GM23248 (cell line): ENCODE measurements at regions not wholly inside any gene's neighbourhood (a gene's known extent, or its start where the extent isn't known, plus 50 kb on each side); places are given as distances from the start of the nearest gene placed in this dataset.

Experiments
- DNase-seq: peaks from one replicate; pipeline ENCODE4 v3.0.0-alpha.2; 2015
- H2AFZ ChIP-seq: fragments of 200-600 bp; sonication (generic); 2 replicates; pipeline ENCODE4 v1.6.1; 2016; ENCODE audit warnings: antibody characterized with exemption
- H3F3A ChIP-seq: fragments of 200-600 bp; sonication (generic); 2 replicates; pipeline ENCODE4 v1.6.1; 2016; ENCODE audit warnings: mild to moderate bottlenecking, antibody characterized with exemption, mixed run types; ENCODE audit not compliant: insufficient read depth
- H3K27ac ChIP-seq: fragments of 200-600 bp; sonication (generic); 2 replicates; pipeline ENCODE4 v1.5.1; 2016; ENCODE audit warnings: mild to moderate bottlenecking
- H3K27me3 ChIP-seq: fragments of 200-600 bp; sonication (generic); replicated peaks from 2 replicates; pipeline ENCODE4 v1.6.1; 2016; ENCODE audit warnings: mild to moderate bottlenecking; ENCODE audit not compliant: insufficient read depth
- H3K36me3 ChIP-seq: fragments of 200-600 bp; sonication (generic); 2 replicates; pipeline ENCODE4 v1.6.1; 2016; ENCODE audit warnings: low read depth, mild to moderate bottlenecking
- H3K4me1 ChIP-seq: fragments of 200-600 bp; sonication (generic); 2 replicates; pipeline ENCODE4 v1.6.1; 2016; ENCODE audit warnings: mild to moderate bottlenecking; ENCODE audit not compliant: insufficient read depth
- H3K4me2 ChIP-seq: fragments of 200-600 bp; sonication (generic); one replicate; pipeline ENCODE4 v1.6.1; 2016; ENCODE audit warnings: mild to moderate bottlenecking; ENCODE audit not compliant: unreplicated experiment
- H3K4me3 ChIP-seq: fragments of 200-600 bp; sonication (generic); 2 replicates; pipeline ENCODE4 v1.5.1; 2016; ENCODE audit warnings: mild to moderate bottlenecking
- H3K79me2 ChIP-seq: fragments of 200-600 bp; sonication (generic); 2 replicates; pipeline ENCODE4 v1.6.1; 2016; ENCODE audit warnings: mild to moderate bottlenecking; ENCODE audit not compliant: insufficient read depth
- H3K9ac ChIP-seq: fragments of 200-600 bp; sonication (generic); 2 replicates; pipeline ENCODE4 v1.6.1; 2016; ENCODE audit warnings: mild to moderate bottlenecking
- H3K9me2 ChIP-seq: fragments of 200-600 bp; sonication (generic); 2 replicates; pipeline ENCODE4 v1.6.1; 2016; ENCODE audit warnings: mixed run types, mild to moderate bottlenecking, moderate library complexity; ENCODE audit not compliant: insufficient read depth
- H3K9me3 ChIP-seq: fragments of 200-600 bp; sonication (generic); one replicate; pipeline ENCODE4 v1.6.1; 2017; ENCODE audit warnings: low read depth
- H4K20me1 ChIP-seq: fragments of 200-600 bp; sonication (generic); 2 replicates; pipeline ENCODE4 v1.6.0; 2016; ENCODE audit not compliant: insufficient read depth
- EZH2 ChIP-seq: fragments of 200-600 bp; sonication (generic); IDR thresholded peaks from 2 replicates; pipeline ENCODE4 v1.6.1; 2018; ENCODE audit warnings: antibody characterized with exemption, mild to moderate bottlenecking; ENCODE audit not compliant: insufficient read depth, poor library complexity, severe bottlenecking
- EZH2phosphoT487 ChIP-seq: fragments of 200-600 bp; sonication (generic); IDR thresholded peaks from 2 replicates; pipeline ENCODE4 v1.6.1; 2018; ENCODE audit warnings: antibody characterized with exemption, moderate library complexity, mild to moderate bottlenecking, low read depth; ENCODE audit not compliant: insufficient read depth
- WGBS, 2 experiments: methylation state at CpG; one replicate each; pipeline ENCODE4 v1.1.6; 2015 to 2017; ENCODE audit warnings: low lambda C conversion rate in 2 of 2, low coverage in 1 of 2; ENCODE audit errors: missing lambda C conversion rate in 2 of 2; 5-methylcytosine and 5-hydroxymethylcytosine counted together
- in situ Hi-C: fragments of 300-500 bp; cut with MboI; formaldehyde crosslinking; loops from 2 replicates; pipeline ENCODE4 v1.15.0; 2020

- Histone ChIP-seq H2AFZ (no peak overlapping the region), H3K4me2 (no peak overlapping the region), H3K9me3 (peaks cover 8% of the 10 kb centered on the region), H3K27ac (no peak overlapping the region), H3K36me3 (no peaks in the 10 kb centered on the region), H3F3A (no peaks in the 10 kb centered on the region), H3K4me1 (peaks cover 5% of the 10 kb centered on the region; the same call in 1 of the 2 replicates), H3K79me2 (no peaks in the 10 kb centered on the region), H4K20me1 (no peaks in the 10 kb centered on the region), H3K4me3 (no peak overlapping the region), H3K27me3 (no peaks in the 10 kb centered on the region), H3K9ac (no peak overlapping the region), H3K9me2 (no peaks in the 10 kb centered on the region)
- in situ Hi-C loops, result no loop called here
- DNase-seq, result no peak
- WGBS, 2 experiments, result 93 to 95% methylated on average over 4 of the region's 4 CpGs
- TF ChIP-seq EZH2phosphoT487 (no peak), EZH2 (no peak)
Measured at GRCh38 chr6:169153401-169153800, 100.2 kb downstream of the THBS2 start.

- Histone ChIP-seq H3K4me1 (no peaks in the 10 kb centered on the region), H2AFZ (no peak overlapping the region), H3K4me2 (no peak overlapping the region), H3K9me2 (no peaks in the 10 kb centered on the region), H3K27me3 (no peaks in the 10 kb centered on the region), H3F3A (no peaks in the 10 kb centered on the region), H3K79me2 (no peaks in the 10 kb centered on the region), H3K9me3 (peaks cover 8% of the 10 kb centered on the region), H4K20me1 (no peaks in the 10 kb centered on the region), H3K27ac (no peak overlapping the region), H3K36me3 (no peaks in the 10 kb centered on the region), H3K4me3 (no peak overlapping the region), H3K9ac (no peak overlapping the region)
- 72 to 73% methylated on average over 2 of the region's 2 CpGs for WGBS, 2 experiments
- TF ChIP-seq EZH2phosphoT487, result no peak
- no peak for TF ChIP-seq EZH2
- DNase-seq, result no peak
- in situ Hi-C loops, result no loop called here
Measured at GRCh38 chr6:169146521-169146920, 107.1 kb downstream of the THBS2 start.

- Histone ChIP-seq H3K9me3 (peaks cover 8% of the 10 kb centered on the region), H3K4me1 (no peaks in the 10 kb centered on the region), H3K36me3 (no peaks in the 10 kb centered on the region), H4K20me1 (no peaks in the 10 kb centered on the region), H3K9me2 (no peaks in the 10 kb centered on the region), H3K4me2 (no peak overlapping the region), H3K27me3 (no peaks in the 10 kb centered on the region), H2AFZ (peak overlapping the region; percentile 58), H3K4me3 (no peak overlapping the region), H3K9ac (no peak overlapping the region), H3K27ac (no peak overlapping the region), H3F3A (no peaks in the 10 kb centered on the region), H3K79me2 (no peaks in the 10 kb centered on the region)
- DNase-seq, result peak; percentile 26
- TF ChIP-seq EZH2, result no peak
- TF ChIP-seq EZH2phosphoT487, result no peak
- in situ Hi-C loops, result no loop called here
- WGBS, 2 experiments, result 60 to 65% methylated on average over 10 of the region's 10 CpGs
Measured at GRCh38 chr6:169145991-169146501, 107.6 kb downstream of the THBS2 start.

- H3K4me2 ChIP-seq, result no peak overlapping the region
- WGBS, 2 experiments, result 19 to 29% methylated on average over 6 of the region's 6 CpGs
Measured at GRCh38 chr6:169145496-169145895, 108.2 kb downstream of the THBS2 start.

GRCh38 chr6:169144356-169144755, 109.3 kb downstream of the THBS2 start:
- H3F3A ChIP-seq, result no peaks in the 10 kb centered on the region
- H3K9me3 ChIP-seq, result no peaks in the 10 kb centered on the region
- H3K9me2 ChIP-seq, result no peaks in the 10 kb centered on the region
- no peaks in the 10 kb centered on the region for H3K36me3 ChIP-seq
- no peaks in the 10 kb centered on the region for H3K27me3 ChIP-seq
- no peaks in the 10 kb centered on the region for H3K79me2 ChIP-seq
- 91 to 92% methylated on average over 2 of the region's 2 CpGs for WGBS, 2 experiments
- no peak overlapping the region for H3K4me2 ChIP-seq
- no peak overlapping the region for H2AFZ ChIP-seq
- no peak overlapping the region for H3K27ac ChIP-seq
- DNase-seq, result no peak
- H3K4me3 ChIP-seq, result no peak overlapping the region
- TF ChIP-seq EZH2 (no peak), EZH2phosphoT487 (no peak)
- no peaks in the 10 kb centered on the region for H4K20me1 ChIP-seq
- no peaks in the 10 kb centered on the region for H3K4me1 ChIP-seq
- in situ Hi-C loops, result no loop called here
- no peak overlapping the region for H3K9ac ChIP-seq

More at GRCh38 chr6:169145496-169145895, 108.2 kb downstream of the THBS2 start:
- Histone ChIP-seq H3K79me2 (no peaks in the 10 kb centered on the region), H3K4me1 (no peaks in the 10 kb centered on the region), H3K9me3 (peaks cover 4% of the 10 kb centered on the region), H4K20me1 (no peaks in the 10 kb centered on the region), H3K9me2 (no peaks in the 10 kb centered on the region), H3K27me3 (no peaks in the 10 kb centered on the region), H3K27ac (no peak overlapping the region), H3K9ac (no peak overlapping the region), H3K4me3 (no peak overlapping the region), H3K36me3 (no peaks in the 10 kb centered on the region), H2AFZ (peak overlapping the region; percentile 58; the same call in 1 of the 2 replicates), H3F3A (no peaks in the 10 kb centered on the region)
- no peak for DNase-seq
- TF ChIP-seq EZH2phosphoT487 (no peak), EZH2 (no peak)
- in situ Hi-C loops, result no loop called here
